Lower leg skin (tissue), 3 donors: ENCODE measurements at regions not wholly inside any gene's neighbourhood (a gene's known extent, or its start where the extent isn't known, plus 50 kb on each side); places are given as distances from the start of the nearest gene placed in this dataset.

Experiments
- CTCF ChIP-seq, 3 donors: fragments of 450-650 bp; IDR thresholded peaks; one replicate each; pipeline ENCODE4 v1.5.1; 2016; ENCODE audit warnings: antibody characterized with exemption in 3 of 3, mild to moderate bottlenecking in 3 of 3, moderate library complexity in 2 of 3
- POLR2A ChIP-seq, 2 donors: fragments of 450-650 bp; IDR thresholded peaks; one replicate each; pipeline ENCODE4 v1.6.1; 2016 to 2017; ENCODE audit warnings: antibody characterized with exemption in 2 of 2, mild to moderate bottlenecking in 1 of 2, moderate library complexity in 1 of 2

- TF ChIP-seq CTCF (IDR thresholded peaks at IDR 0.05), result no peak
- no peak for TF ChIP-seq POLR2A (IDR thresholded peaks at IDR 0.05)
Measured at GRCh38 chr6:20335872-20336271, 65.8 kb upstream of the E2F3 start.
